HepG2 (cell line): ENCODE measurements at regions not wholly inside any gene's neighbourhood (a gene's known extent, or its start where the extent isn't known, plus 50 kb on each side); places are given as distances from the start of the nearest gene placed in this dataset.

Experiments used
- ATAC-seq: fragments of 200-7000 bp; cut with Tn5 transposase; 3 replicates; pipeline ENCODE4 v1.9.1; 2020; ENCODE audit warnings: mild to moderate bottlenecking, moderate library complexity
- BruUV-seq: library from RNA; stranded (reverse); fragments of 400-500 nt; replicated peaks from 2 replicates; lab custom pipeline; 2021; lab: Mats Ljungman, UMichigan
- CTCF ChIA-PET: fragments of 300-600 bp; formaldehyde crosslinking; extraction: SDS; loops from one replicate; lab custom pipeline; 2021; ENCODE audit warnings: low total read pairs, inconsistent platforms, low intra/inter-chr PET ratio; lab: Yijun Ruan, JAX
- POLR2A ChIA-PET: fragments of 350-600 bp; sonication (Branson Sonifier 250); formaldehyde crosslinking; loops from one replicate; lab custom pipeline; 2020; ENCODE audit warnings: antibody characterized with exemption, inconsistent platforms; lab: Yijun Ruan, JAX
- DNase-seq: peaks from one replicate; pipeline ENCODE4 v3.0.0-alpha.2; 2015; ENCODE audit warnings: low spot score
- FAIRE-seq: peaks from 3 replicates; lab custom pipeline; 2011; peaks lifted over from hg19 to GRCh38; lab: Jason Lieb, UNC
- H2AFZ ChIP-seq: one replicate; pipeline ENCODE4 v1.6.1; 2011; ENCODE audit warnings: low read length, inconsistent platforms
- H3K27ac ChIP-seq: fragments of 300-600 bp; 3 replicates; pipeline ENCODE4 v1.8.0; 2011; ENCODE audit warnings: mixed run types, mild to moderate bottlenecking, mixed read lengths, low read length, inconsistent platforms; ENCODE audit not compliant: insufficient read depth; ENCODE audit errors: extremely low read length
- H3K27me3 ChIP-seq, 2 experiments: fragments of 200-600 bp in 1 of 2; 2 replicates in 1 of 2; 3 replicates in 1 of 2; pipeline versions ENCODE4 v1.6.0 to v1.8.0; 2011; ENCODE audit warnings: low read length in 2 of 2, mild to moderate bottlenecking in 2 of 2, moderate library complexity in 2 of 2, inconsistent platforms in 1 of 2; ENCODE audit not compliant: insufficient read depth in 2 of 2, control insufficient read depth in 1 of 2
- H3K36me3 ChIP-seq, 2 experiments: fragments of 200-600 bp in 1 of 2; replicated peaks in 1 of 2; 2 replicates in 1 of 2; 3 replicates in 1 of 2; pipeline versions ENCODE4 v1.5.1 to v1.8.0; 2011; ENCODE audit warnings: low read length in 2 of 2, inconsistent platforms in 1 of 2; ENCODE audit not compliant: insufficient read depth in 2 of 2, control insufficient read depth in 1 of 2
- H3K4me1 ChIP-seq: 2 replicates; pipeline ENCODE4 v1.5.1; 2012; ENCODE audit warnings: low read length, inconsistent platforms; ENCODE audit not compliant: insufficient read depth
- H3K4me2 ChIP-seq: 2 replicates; pipeline ENCODE4 v1.6.0; 2011; ENCODE audit warnings: low read depth, low read length, inconsistent platforms
- H3K4me3 ChIP-seq, 3 experiments: fragments of 200-600 bp in 1 of 3; sonication (generic), shearing (Covaris generic) in 1 of 3; replicated peaks in 1 of 3; 2 replicates each; pipeline ENCODE4 v1.5.1; 2011 to 2016; ENCODE audit warnings: low read length in 3 of 3, inconsistent platforms in 2 of 3, low read depth in 2 of 3, mild to moderate bottlenecking in 2 of 3, control low read depth in 1 of 3, mixed read lengths in 1 of 3; ENCODE audit not compliant: insufficient read depth in 1 of 3
- H3K79me2 ChIP-seq: one replicate; pipeline ENCODE4 v1.6.1; 2011; ENCODE audit warnings: low read length, inconsistent platforms; ENCODE audit not compliant: insufficient read depth
- H3K9ac ChIP-seq: 2 replicates; pipeline ENCODE4 v1.6.0; 2011; ENCODE audit warnings: mild to moderate bottlenecking, low read depth, low read length, inconsistent platforms; ENCODE audit not compliant: insufficient read depth
- H3K9me3 ChIP-seq: 2 replicates; pipeline ENCODE4 v1.5.1; 2012; ENCODE audit warnings: mild to moderate bottlenecking, low read length
- H4K20me1 ChIP-seq: 2 replicates; pipeline ENCODE4 v1.6.0; 2011; ENCODE audit warnings: inconsistent platforms, mild to moderate bottlenecking, low read length, moderate library complexity; ENCODE audit not compliant: insufficient read depth
- CHD4 ChIP-seq: fragments of 200-600 bp; sonication (generic); IDR thresholded peaks from 2 replicates; pipeline ENCODE4 v1.7.0; 2017; ENCODE audit warnings: mild to moderate bottlenecking, low read length, borderline replicate concordance
- E2F1 ChIP-seq: sonication (generic); formaldehyde crosslinking; IDR thresholded peaks from 2 replicates; pipeline ENCODE4 v1.5.0; 2020; ENCODE audit warnings: missing genetic modification reagents
- FOXA3 ChIP-seq: IDR thresholded peaks from 2 replicates; pipeline ENCODE4 v1.6.1; 2016; ENCODE audit warnings: missing genetic modification reagents, missing compliant biosample characterization
- HES4 ChIP-seq: sonication (generic); formaldehyde crosslinking; IDR thresholded peaks from 2 replicates; pipeline ENCODE4 v1.9.0; 2021; ENCODE audit warnings: mild to moderate bottlenecking, missing genetic modification reagents, borderline replicate concordance
- HOXA7 ChIP-seq: sonication (generic); formaldehyde crosslinking; IDR thresholded peaks from 2 replicates; pipeline ENCODE4 v1.8.1; 2022; ENCODE audit warnings: mild to moderate bottlenecking, missing genetic modification reagents, moderate library complexity
- KDM2A ChIP-seq: sonication (generic); formaldehyde crosslinking; IDR thresholded peaks from 2 replicates; pipeline ENCODE4 v1.4.0; 2020; ENCODE audit warnings: low read depth, missing genetic modification reagents, borderline replicate concordance
- NFE2 ChIP-seq: sonication (generic); formaldehyde crosslinking; IDR thresholded peaks from 2 replicates; pipeline ENCODE4 v1.4.0; 2020; ENCODE audit warnings: missing genetic modification reagents
- PAWR ChIP-seq: sonication (generic); formaldehyde crosslinking; IDR thresholded peaks from 2 replicates; pipeline ENCODE4 v1.4.0; 2020; ENCODE audit warnings: missing genetic modification reagents, mild to moderate bottlenecking, borderline replicate concordance
- POGK ChIP-seq: sonication (generic); formaldehyde crosslinking; conservative IDR thresholded peaks from 2 replicates; pipeline ENCODE4 v1.8.0; 2022; ENCODE audit warnings: mild to moderate bottlenecking, moderate library complexity, missing genetic modification reagents
- ZBTB3 ChIP-seq: sonication (generic); formaldehyde crosslinking; IDR thresholded peaks from 2 replicates; pipeline ENCODE4 v1.4.0; 2020; ENCODE audit warnings: low read depth, mild to moderate bottlenecking, moderate library complexity, missing genetic modification reagents, borderline replicate concordance
- ZNF253 ChIP-seq: sonication (generic); formaldehyde crosslinking; IDR thresholded peaks from 2 replicates; pipeline ENCODE4 v1.8.0; 2022; ENCODE audit warnings: mild to moderate bottlenecking, missing genetic modification reagents, borderline replicate concordance
- ZNF512B ChIP-seq: sonication (generic); formaldehyde crosslinking; IDR thresholded peaks from 2 replicates; pipeline ENCODE4 v1.5.1; 2020; ENCODE audit warnings: missing genetic modification reagents, mild to moderate bottlenecking, borderline replicate concordance
- ZNF547 ChIP-seq: sonication (generic); formaldehyde crosslinking; IDR thresholded peaks from 2 replicates; pipeline ENCODE4 v1.5.1; 2020; ENCODE audit warnings: mild to moderate bottlenecking, missing genetic modification reagents
- ZNF552 ChIP-seq: sonication (generic); formaldehyde crosslinking; IDR thresholded peaks from 2 replicates; pipeline ENCODE4 v1.9.0; 2022; ENCODE audit warnings: missing genetic modification reagents, mild to moderate bottlenecking, borderline replicate concordance
- ZNF790 ChIP-seq: sonication (generic); formaldehyde crosslinking; IDR thresholded peaks from 2 replicates; pipeline ENCODE4 v1.8.0; 2022; ENCODE audit warnings: missing genetic modification reagents, mild to moderate bottlenecking, borderline replicate concordance
- ZNF800 ChIP-seq: sonication (generic); formaldehyde crosslinking; IDR thresholded peaks from 2 replicates; pipeline ENCODE4 v1.4.0; 2020; ENCODE audit warnings: missing genetic modification reagents
- ZNF879 ChIP-seq: sonication (generic); formaldehyde crosslinking; IDR thresholded peaks from 2 replicates; pipeline ENCODE4 v1.8.1; 2023; ENCODE audit warnings: missing genetic modification reagents
- WGBS: methylation state at CpG from one replicate; pipeline ENCODE4 v1.1.6; 2017; ENCODE audit warnings: low lambda C conversion rate; 5-methylcytosine and 5-hydroxymethylcytosine counted together
- in situ Hi-C: cut with HindIII; loops from 2 replicates; pipeline ENCODE4 v1.10.0; 2017; ENCODE audit warnings: low pct_unique_long_range_greater_than_20kb; ENCODE audit not compliant: extremely low pct_ligation_motif_present
- intact Hi-C: fragments of 100-400 bp; cut with micrococcal nuclease; formaldehyde crosslinking; loops from one replicate; pipeline ENCODE4 v1.10.0; 2022; ENCODE audit not compliant: unreplicated experiment

GRCh38 chr1:112061056-112061455, 71.6 kb upstream of the KCND3 start (continued):
- TF ChIP-seq ZNF512B: no peak
- TF ChIP-seq POGK (CRISPR knock-in tag): no peak

GRCh38 chr1:112061901-112062320, 72.4 kb upstream of the KCND3 start:
- no TSS peak for BruUV-seq
- H3K27me3 ChIP-seq: no peaks in the 10 kb centered on the region; a peak in 1 of 5 replicates
- H3K27ac ChIP-seq: no peak overlapping the region
- H4K20me1 ChIP-seq: no peaks in the 10 kb centered on the region
- DNase-seq (no peak), FAIRE-seq (no peak), ATAC-seq (no peak)
- in situ Hi-C loops (no loop called here), intact Hi-C loops (no loop called here)
- no peak overlapping the region for H3K4me2 ChIP-seq
- ChIA-PET POLR2A (no interaction called here), CTCF (no interaction called here)
- no peaks in the 10 kb centered on the region for H3K79me2 ChIP-seq
- WGBS: 11% methylated on average over 4 of the region's 4 CpGs
- H3K4me1 ChIP-seq: no peaks in the 10 kb centered on the region
- H3K9me3 ChIP-seq: no peaks in the 10 kb centered on the region
- H2AFZ ChIP-seq: no peak overlapping the region
- H3K36me3 ChIP-seq: no peaks in the 10 kb centered on the region
- no peak overlapping the region for H3K4me3 ChIP-seq
- H3K9ac ChIP-seq: no peak overlapping the region
- no peak for TF ChIP-seq KDM2A
- TF ChIP-seq ZNF790 (CRISPR knock-in tag): no peak
- TF ChIP-seq HES4: no peak
- no peak for TF ChIP-seq PAWR (CRISPR knock-in tag)
- no peak for TF ChIP-seq ZBTB3 (CRISPR knock-in tag)
- no peak for TF ChIP-seq FOXA3 (CRISPR knock-in tag)
- TF ChIP-seq NFE2 (CRISPR knock-in tag): no peak
- no peak for TF ChIP-seq E2F1 (CRISPR knock-in tag)
- no peak for TF ChIP-seq ZNF547 (CRISPR knock-in tag)
- no peak for TF ChIP-seq ZNF253 (CRISPR knock-in tag)
- TF ChIP-seq ZNF552: no peak
- no peak for TF ChIP-seq HOXA7 (CRISPR knock-in tag)
- no peak for TF ChIP-seq ZNF879
- TF ChIP-seq CHD4: no peak
- no peak for TF ChIP-seq ZNF800 (CRISPR knock-in tag)
